ENCODE measurements at regions not wholly inside any gene's neighbourhood (a gene's known extent, or its start where the extent isn't known, plus 50 kb on each side); places are given as distances from the start of the nearest gene placed in this dataset.

DNA sequence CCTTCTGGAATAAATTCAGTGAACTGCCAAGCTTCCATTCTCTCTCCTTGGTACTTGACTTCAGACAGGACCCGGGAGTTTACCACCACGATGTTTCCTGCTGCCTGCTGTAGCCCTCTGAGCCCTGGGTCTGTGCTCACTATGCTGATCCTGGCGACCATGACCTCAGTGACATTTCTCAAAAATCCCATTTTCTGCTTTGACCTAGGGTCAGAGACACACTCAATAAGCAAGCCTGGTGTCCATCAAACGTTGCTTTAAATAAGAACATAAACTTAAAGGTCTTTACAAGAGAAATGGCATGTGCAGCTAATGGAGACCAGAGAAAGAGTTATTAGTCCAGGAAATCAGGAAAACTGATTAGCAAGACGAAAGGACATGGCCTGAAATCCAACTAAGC lies 509.7 kb upstream of the SULF2 start:
- no peak for TF ChIP-seq POLR2A (IDR thresholded peaks at IDR 0.05; ENCODE audit: extremely low read depth, insufficient read length)
- TF ChIP-seq MYC (IDR thresholded peaks at IDR 0.05; ENCODE audit: low read depth, low read length), result no peak
- TF ChIP-seq CTCF (IDR thresholded peaks at IDR 0.05; ENCODE audit: low read depth, low read length), result no peak
- H3K4me3 ChIP-seq (ENCODE audit: low read depth, low read length), result no peak overlapping the region
- DNase-seq (ENCODE audit: low read depth), result no peak

- DNase-seq (ENCODE audit: low read depth), result peak; percentile 25
- H3K4me3 ChIP-seq (ENCODE audit: low read depth, low read length), result no peak overlapping the region
- TF ChIP-seq POLR2A (IDR thresholded peaks at IDR 0.05; ENCODE audit: extremely low read depth, insufficient read length), result no peak
Observed at GRCh38 chr20:48294196-48294595, 508.9 kb upstream of the SULF2 start.

DNA sequence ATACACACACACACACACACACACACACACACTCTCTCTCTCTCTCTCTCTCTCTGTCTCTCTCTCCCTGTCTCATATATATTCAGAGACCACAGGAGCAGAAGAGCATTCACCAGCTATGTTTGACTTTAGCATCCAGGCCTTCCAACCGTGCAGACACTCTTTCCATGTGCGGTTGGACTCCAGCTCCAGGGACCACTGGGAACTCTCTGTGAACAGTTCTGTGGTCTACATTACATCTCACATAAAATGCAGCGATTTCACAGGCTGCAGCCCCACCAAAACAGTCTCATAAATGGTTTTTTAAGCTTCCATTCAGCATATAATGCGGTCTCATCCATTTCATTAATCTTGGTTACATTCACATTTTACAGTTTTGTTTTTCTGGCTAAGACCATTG lies 508.4 kb upstream of the SULF2 start:
- TF ChIP-seq MYC (IDR thresholded peaks at IDR 0.05; ENCODE audit: low read depth, low read length) (no peak), CTCF (IDR thresholded peaks at IDR 0.05; ENCODE audit: low read depth, low read length) (no peak), POLR2A (IDR thresholded peaks at IDR 0.05; ENCODE audit: extremely low read depth, insufficient read length) (no peak)
- TF ChIP-seq, protein P1, sequence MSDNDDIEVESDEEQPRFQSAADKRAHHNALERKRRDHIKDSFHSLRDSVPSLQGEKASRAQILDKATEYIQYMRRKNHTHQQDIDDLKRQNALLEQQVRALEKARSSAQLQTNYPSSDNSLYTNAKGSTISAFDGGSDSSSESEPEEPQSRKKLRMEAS (IDR thresholded peaks at IDR 0.05; ENCODE audit: low read depth, low read length), result no peak
- no peak for DNase-seq (ENCODE audit: low read depth)
- no peak overlapping the region for H3K4me3 ChIP-seq (ENCODE audit: low read depth, low read length)

DNA sequence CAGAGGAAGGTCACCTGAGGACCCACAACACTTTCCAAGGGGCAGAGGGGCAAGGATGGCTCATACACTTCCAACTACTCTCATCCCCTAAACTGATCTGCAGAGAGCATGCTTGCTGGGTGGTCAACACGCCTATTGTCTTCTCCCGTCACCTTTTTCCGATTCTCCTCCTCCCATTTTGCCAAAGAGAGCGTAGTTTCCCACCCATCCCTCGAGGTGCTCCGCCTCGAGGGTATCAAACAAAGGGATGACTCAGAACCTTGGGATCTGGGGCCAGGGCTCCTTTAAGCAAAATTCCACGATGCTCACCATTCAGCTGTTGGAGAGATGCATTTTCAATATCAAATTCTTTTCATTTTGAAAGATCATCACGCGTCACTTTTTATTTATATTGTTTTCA lies 507.5 kb upstream of the SULF2 start:
- TF ChIP-seq, protein P1 (IDR thresholded peaks at IDR 0.05; ENCODE audit: low read depth, low read length), result no peak
- TF ChIP-seq CTCF (IDR thresholded peaks at IDR 0.05; ENCODE audit: low read depth, low read length) (no peak), POLR2A (IDR thresholded peaks at IDR 0.05; ENCODE audit: extremely low read depth, insufficient read length) (no peak), MYC (IDR thresholded peaks at IDR 0.05; ENCODE audit: low read depth, low read length) (no peak)
- DNase-seq (ENCODE audit: low read depth), result no peak
- H3K4me3 ChIP-seq (ENCODE audit: low read depth, low read length), result no peak overlapping the region

DNA sequence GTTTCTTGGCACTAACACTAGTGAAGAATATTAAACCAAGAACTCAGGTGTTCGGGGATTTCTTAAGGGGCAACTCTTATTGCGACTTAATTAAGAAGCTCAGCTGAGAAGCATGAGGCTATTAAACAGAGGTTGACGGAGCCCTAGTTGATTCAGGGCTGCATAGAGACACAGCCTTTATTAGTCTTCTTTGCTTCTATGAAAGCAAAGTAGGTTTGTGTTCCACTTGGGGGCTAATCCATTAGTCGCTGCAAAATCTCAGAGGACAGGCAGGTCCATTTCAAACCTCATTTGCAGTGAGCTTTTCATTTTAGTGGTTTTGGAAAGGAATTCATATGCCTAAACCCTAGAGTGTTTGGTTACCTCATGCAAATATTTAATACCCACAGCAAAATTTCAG lies 506.6 kb upstream of the SULF2 start:
- TF ChIP-seq, protein P1 (IDR thresholded peaks at IDR 0.05; ENCODE audit: low read depth, low read length), result no peak
- no peak for TF ChIP-seq POLR2A (IDR thresholded peaks at IDR 0.05; ENCODE audit: extremely low read depth, insufficient read length)
- no peak for TF ChIP-seq CTCF (IDR thresholded peaks at IDR 0.05; ENCODE audit: low read depth, low read length)
- no peak for TF ChIP-seq MYC (IDR thresholded peaks at IDR 0.05; ENCODE audit: low read depth, low read length)
- H3K4me3 ChIP-seq (ENCODE audit: low read depth, low read length), result no peak overlapping the region
- no peak for DNase-seq (ENCODE audit: low read depth)

- DNase-seq (ENCODE audit: low read depth), result no peak
- no peak for TF ChIP-seq POLR2A (IDR thresholded peaks at IDR 0.05; ENCODE audit: extremely low read depth, insufficient read length)
- TF ChIP-seq, protein P1 (IDR thresholded peaks at IDR 0.05; ENCODE audit: low read depth, low read length), result no peak
- TF ChIP-seq CTCF (IDR thresholded peaks at IDR 0.05; ENCODE audit: low read depth, low read length), result no peak
- no peak for TF ChIP-seq MYC (IDR thresholded peaks at IDR 0.05; ENCODE audit: low read depth, low read length)
Observed at GRCh38 chr20:48288930-48289507, 503.7 kb upstream of the SULF2 start.

More at GRCh38 chr20:48288930-48289507, 503.7 kb upstream of the SULF2 start:
- no peak overlapping the region for H3K4me3 ChIP-seq (ENCODE audit: low read depth, low read length)
